Endodermal cell (in vitro differentiated cells): ENCODE measurements at regions not wholly inside any gene's neighbourhood (a gene's known extent, or its start where the extent isn't known, plus 50 kb on each side); places are given as distances from the start of the nearest gene placed in this dataset.

ENCODE experiments used
- DNase-seq: peaks from one replicate; pipeline ENCODE4 v3.0.0-alpha.2; 2017
- H3K27ac ChIP-seq: 2 replicates; pipeline ENCODE4 v1.5.1; 2013; ENCODE audit warnings: mild to moderate bottlenecking, low read depth, low read length, moderate library complexity
- H3K27me3 ChIP-seq: 2 replicates; pipeline ENCODE4 v1.6.1; 2013; ENCODE audit warnings: mild to moderate bottlenecking, low read length, moderate library complexity; ENCODE audit not compliant: insufficient read depth, control insufficient read depth, poor library complexity, severe bottlenecking
- H3K36me3 ChIP-seq: 2 replicates; pipeline ENCODE4 v1.7.0; 2013; ENCODE audit warnings: mild to moderate bottlenecking, low read length, moderate library complexity; ENCODE audit not compliant: control insufficient read depth, insufficient read depth
- H3K4me1 ChIP-seq: one replicate; pipeline ENCODE4 v1.7.0; 2013; ENCODE audit warnings: low read length; ENCODE audit not compliant: control insufficient read depth, insufficient read depth
- H3K4me3 ChIP-seq: 2 replicates; pipeline ENCODE4 v1.5.1; 2013; ENCODE audit warnings: mild to moderate bottlenecking, low read length, moderate library complexity
- H3K9ac ChIP-seq: 2 replicates; pipeline ENCODE4 v1.6.1; 2013; ENCODE audit warnings: mild to moderate bottlenecking, low read length, moderate library complexity; ENCODE audit not compliant: poor library complexity, severe bottlenecking; ENCODE audit errors: extremely low read depth
- H3K9me3 ChIP-seq: 2 replicates; pipeline ENCODE4 v1.6.1; 2013; ENCODE audit warnings: mild to moderate bottlenecking, low read length, moderate library complexity; ENCODE audit not compliant: control insufficient read depth
- H3K27ac Mint-ChIP-seq: 2 replicates; pipeline ENCODE4 v1.8.0; 2020; ENCODE audit warnings: mixed read lengths
- H3K27me3 Mint-ChIP-seq: 2 replicates; pipeline ENCODE4 v1.8.0; 2021; ENCODE audit warnings: mild to moderate bottlenecking, mixed read lengths; ENCODE audit not compliant: insufficient read depth
- H3K36me3 Mint-ChIP-seq: 2 replicates; pipeline ENCODE4 v1.8.0; 2020; ENCODE audit warnings: low read depth, mixed read lengths
- H3K4me1 Mint-ChIP-seq: 2 replicates; pipeline ENCODE4 v1.8.0; 2020; ENCODE audit warnings: mixed read lengths
- H3K4me3 Mint-ChIP-seq: 2 replicates; pipeline ENCODE4 v1.8.0; 2020; ENCODE audit warnings: mild to moderate bottlenecking, moderate library complexity, mixed read lengths
- H3K9me3 Mint-ChIP-seq: 2 replicates; pipeline ENCODE4 v1.8.0; 2020; ENCODE audit warnings: mild to moderate bottlenecking, mixed read lengths
- CTCF ChIP-seq: fragments of 200-600 bp; sonication (generic); conservative IDR thresholded peaks from 2 replicates; pipeline ENCODE4 v1.5.0; 2021; ENCODE audit warnings: antibody characterized with exemption, mild to moderate bottlenecking
- WGBS, 2 experiments: methylation state at CpG; one replicate each; pipeline versions ENCODE4 v1.1.5 to v1.1.7; 2013; ENCODE audit warnings: missing lambda C conversion rate in 2 of 2, mixed read lengths in 1 of 2; ENCODE audit not compliant: insufficient coverage in 1 of 2, insufficient read length in 1 of 2; 5-methylcytosine and 5-hydroxymethylcytosine counted together

GRCh38 chr13:90205911-90206310 lies 1141.6 kb upstream of the MIR17HG start:
- no peaks in the 10 kb centered on the region for H3K9me3 ChIP-seq
- 92 to 97% methylated on average over 9 to 10 of the region's 10 CpGs for WGBS, 2 experiments
- no peak for TF ChIP-seq CTCF
- no peaks in the 10 kb centered on the region for H3K36me3 Mint-ChIP-seq
- no peaks in the 10 kb centered on the region for H3K9me3 Mint-ChIP-seq
- H3K27me3 Mint-ChIP-seq = no peaks in the 10 kb centered on the region
- H3K4me1 Mint-ChIP-seq = no peaks in the 10 kb centered on the region
- H3K27ac Mint-ChIP-seq = no peak overlapping the region
- no peaks in the 10 kb centered on the region for H3K36me3 ChIP-seq
- no peaks in the 10 kb centered on the region for H3K27me3 ChIP-seq
- H3K4me1 ChIP-seq = no peaks in the 10 kb centered on the region
- H3K27ac ChIP-seq = no peak overlapping the region
- H3K4me3 Mint-ChIP-seq = no peak overlapping the region
- no peak overlapping the region for H3K9ac ChIP-seq
- DNase-seq = no peak
- no peak overlapping the region for H3K4me3 ChIP-seq

- no peaks in the 10 kb centered on the region for H3K4me1 ChIP-seq
- H3K4me3 Mint-ChIP-seq = no peak overlapping the region
- H3K9me3 Mint-ChIP-seq = peaks cover 13% of the 10 kb centered on the region
- no peak overlapping the region for H3K4me3 ChIP-seq
- no peak overlapping the region for H3K27ac ChIP-seq
- no peak overlapping the region for H3K9ac ChIP-seq
- H3K36me3 Mint-ChIP-seq = peaks cover 3% of the 10 kb centered on the region
- WGBS, 2 experiments = 100% methylated on average over 1 of the region's 1 CpG; no CpG with 5 or more reads in 1 of the 2 experiments
- no peak for TF ChIP-seq CTCF
- no peaks in the 10 kb centered on the region for H3K4me1 Mint-ChIP-seq
- no peaks in the 10 kb centered on the region for H3K9me3 ChIP-seq
- H3K27me3 Mint-ChIP-seq = no peaks in the 10 kb centered on the region
- DNase-seq = no peak
- H3K27me3 ChIP-seq = no peaks in the 10 kb centered on the region
- H3K27ac Mint-ChIP-seq = no peak overlapping the region
- H3K36me3 ChIP-seq = no peaks in the 10 kb centered on the region
Observed at GRCh38 chr13:90217275-90217674, 1130.2 kb upstream of the MIR17HG start.

GRCh38 chr13:90222758-90223157 lies 1124.7 kb upstream of the MIR17HG start:
- no peak for DNase-seq
- no peaks in the 10 kb centered on the region for H3K9me3 ChIP-seq
- H3K4me1 ChIP-seq = no peaks in the 10 kb centered on the region
- WGBS, 2 experiments = no CpG with 5 or more reads among the region's 3 CpGs
- H3K27me3 Mint-ChIP-seq = no peaks in the 10 kb centered on the region
- peaks cover 8% of the 10 kb centered on the region for H3K9me3 Mint-ChIP-seq
- H3K9ac ChIP-seq = no peak overlapping the region
- no peaks in the 10 kb centered on the region for H3K36me3 ChIP-seq
- no peaks in the 10 kb centered on the region for H3K4me1 Mint-ChIP-seq
- no peak overlapping the region for H3K27ac Mint-ChIP-seq
- no peak overlapping the region for H3K4me3 Mint-ChIP-seq
- TF ChIP-seq CTCF = no peak
- no peak overlapping the region for H3K4me3 ChIP-seq
- no peak overlapping the region for H3K27ac ChIP-seq
- peaks cover 2% of the 10 kb centered on the region for H3K36me3 Mint-ChIP-seq
- no peaks in the 10 kb centered on the region for H3K27me3 ChIP-seq
